GM18526 (cell line): ENCODE measurements at regions not wholly inside any gene's neighbourhood (a gene's known extent, or its start where the extent isn't known, plus 50 kb on each side); places are given as distances from the start of the nearest gene placed in this dataset.

Experiments used
- POLR2A ChIP-seq: IDR thresholded peaks from 3 replicates; pipeline ENCODE4 v1.6.1; 2011; ENCODE audit not compliant: insufficient read length; ENCODE audit errors: extremely low read depth

- no peak for TF ChIP-seq POLR2A
Measured at GRCh38 chr5:8767746-8768145, 778.1 kb downstream of the SEMA5A start.

DNA sequence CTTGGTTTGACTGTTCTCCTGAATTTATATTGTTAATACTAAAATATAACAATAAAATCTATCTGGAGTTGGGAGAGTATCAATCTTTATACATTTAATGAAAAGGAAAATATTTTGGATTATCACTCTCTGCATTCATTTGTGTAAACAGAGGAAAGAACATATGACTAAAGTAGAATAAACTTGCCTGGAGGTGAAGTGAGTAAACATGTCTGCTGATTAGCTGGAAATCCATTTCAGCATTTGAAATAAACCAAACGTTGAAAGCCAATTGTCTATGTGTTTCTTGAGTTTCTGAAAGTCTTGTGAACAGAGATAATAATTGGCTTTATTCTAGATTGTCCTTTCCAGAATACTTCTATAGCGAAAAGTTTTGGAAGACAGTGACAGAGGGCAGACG is 776.2 kb downstream of the SEMA5A start:
- TF ChIP-seq POLR2A = no peak

DNA sequence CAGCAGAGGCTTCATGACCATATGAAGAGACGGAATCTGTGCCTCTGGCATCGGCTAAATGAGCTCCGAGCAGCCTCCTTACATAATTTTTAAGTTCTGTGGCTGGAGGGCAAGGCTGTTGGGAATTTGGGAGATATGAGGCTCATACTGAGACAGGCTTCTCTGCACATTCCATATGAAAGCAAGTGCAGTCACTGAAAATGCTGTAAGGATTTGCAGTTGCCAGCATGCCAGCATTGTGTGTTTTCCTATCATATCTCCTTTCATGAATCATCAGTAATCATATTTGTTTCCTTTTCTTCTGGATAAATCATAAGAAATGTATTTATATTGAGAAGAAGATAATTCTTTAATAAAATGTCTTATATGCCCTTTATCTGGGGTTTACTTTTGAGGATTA is 775.4 kb downstream of the SEMA5A start:
- no peak for TF ChIP-seq POLR2A

GRCh38 chr5:8773046-8773615 is 772.7 kb downstream of the SEMA5A start:
- TF ChIP-seq POLR2A = no peak

DNA sequence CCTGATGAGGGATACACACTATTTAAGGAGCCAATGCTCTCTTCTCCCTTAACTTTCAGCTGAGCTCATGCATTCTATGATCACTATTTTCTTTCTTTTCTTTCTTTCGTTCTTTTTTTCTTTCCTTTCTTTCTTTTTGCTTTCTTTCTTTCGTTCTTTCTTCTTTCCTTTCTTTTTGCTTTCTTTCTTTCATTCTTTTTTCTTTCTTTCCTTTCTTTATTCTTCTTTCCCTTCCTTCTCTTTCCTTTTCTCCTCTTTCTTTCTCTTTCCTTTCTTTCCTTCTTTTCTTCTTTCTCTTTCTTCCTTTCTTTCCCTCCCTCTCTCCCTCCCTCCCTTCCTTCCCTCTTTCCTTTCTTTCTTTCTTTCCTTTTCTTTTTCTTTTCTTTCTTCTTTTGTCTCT is 761.2 kb downstream of the SEMA5A start:
- TF ChIP-seq POLR2A = no peak

DNA sequence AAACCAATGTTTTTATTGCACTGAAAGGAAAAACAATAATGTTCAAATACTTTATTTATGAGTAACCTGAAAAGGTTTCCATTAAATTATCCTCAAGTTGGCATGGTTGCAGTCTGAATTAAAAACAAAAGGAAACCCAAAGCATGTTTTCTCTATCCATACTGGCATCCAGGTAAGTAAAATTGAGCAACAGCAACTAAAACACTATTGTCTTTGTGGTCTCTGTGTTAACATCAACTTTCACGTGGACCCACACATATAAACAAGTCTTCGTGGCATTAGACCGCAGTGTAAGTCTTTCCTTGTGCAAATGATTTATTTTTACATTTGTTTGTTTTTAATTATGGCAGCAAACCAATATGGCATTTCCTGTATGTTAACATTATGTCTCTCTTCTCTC is 757.6 kb downstream of the SEMA5A start:
- TF ChIP-seq POLR2A = no peak

GRCh38 chr5:8805653-8806052 is 740.2 kb downstream of the SEMA5A start:
- no peak for TF ChIP-seq POLR2A

- no peak for TF ChIP-seq POLR2A
Measured at GRCh38 chr5:8807636-8808035, 738.2 kb downstream of the SEMA5A start.

DNA sequence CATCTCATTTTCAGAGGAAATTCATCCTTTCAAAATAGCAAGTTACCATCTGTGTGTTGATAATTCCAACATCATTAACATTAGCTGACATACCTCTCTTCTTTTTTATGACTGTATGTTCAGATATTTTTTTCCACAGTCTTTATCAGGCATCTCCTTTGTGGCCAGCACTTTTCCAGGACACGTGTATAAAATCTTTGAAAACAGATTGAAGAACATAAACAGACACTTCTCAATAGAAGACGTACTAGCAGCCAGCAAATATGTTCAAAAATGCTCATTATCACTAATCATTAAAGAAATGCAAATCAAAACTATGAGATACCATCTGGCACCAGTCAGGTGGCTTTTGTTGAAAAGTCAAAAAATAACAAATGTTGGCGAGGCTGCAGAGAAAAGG is 734.3 kb downstream of the SEMA5A start:
- TF ChIP-seq POLR2A = no peak

DNA sequence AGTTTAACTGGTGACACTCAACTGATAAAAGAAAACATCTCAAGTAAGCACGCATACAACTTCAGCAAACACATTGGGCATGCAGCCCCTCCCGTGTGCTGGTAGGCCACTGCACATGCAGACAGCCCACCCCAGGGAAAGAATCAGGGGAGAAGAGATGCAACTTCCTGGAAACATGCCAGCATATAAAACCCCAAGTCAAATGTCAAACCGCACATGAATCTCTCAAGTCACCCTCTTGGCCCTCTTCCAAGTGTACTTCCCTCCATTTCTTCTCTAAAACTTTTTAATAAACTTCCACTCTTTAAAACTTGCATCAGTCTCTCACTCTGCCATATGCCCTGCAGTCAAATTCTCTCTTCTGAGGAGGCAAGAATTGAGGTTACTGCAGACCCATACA is 732.7 kb downstream of the SEMA5A start:
- TF ChIP-seq POLR2A = no peak

GRCh38 chr5:8814105-8814504 is 731.8 kb downstream of the SEMA5A start:
- no peak for TF ChIP-seq POLR2A

DNA sequence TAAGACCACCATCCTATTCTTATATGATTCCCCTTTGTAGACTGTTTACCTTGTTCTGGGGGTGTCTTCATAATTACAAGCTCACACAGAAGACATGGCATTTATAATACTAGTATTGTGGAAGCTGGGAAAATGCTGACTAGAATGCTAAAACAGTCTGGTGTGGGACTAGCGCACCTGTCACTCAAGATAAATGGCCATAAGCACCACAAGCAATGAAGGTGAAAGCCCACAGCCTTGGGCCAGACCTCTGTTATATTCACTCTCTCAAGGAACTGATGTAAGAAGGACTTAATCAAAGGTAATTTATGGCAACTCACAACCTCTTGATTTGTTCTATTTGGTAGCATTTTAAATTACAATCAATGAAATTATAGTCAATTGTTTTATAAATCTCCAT is 721.5 kb downstream of the SEMA5A start:
- no peak for TF ChIP-seq POLR2A

DNA sequence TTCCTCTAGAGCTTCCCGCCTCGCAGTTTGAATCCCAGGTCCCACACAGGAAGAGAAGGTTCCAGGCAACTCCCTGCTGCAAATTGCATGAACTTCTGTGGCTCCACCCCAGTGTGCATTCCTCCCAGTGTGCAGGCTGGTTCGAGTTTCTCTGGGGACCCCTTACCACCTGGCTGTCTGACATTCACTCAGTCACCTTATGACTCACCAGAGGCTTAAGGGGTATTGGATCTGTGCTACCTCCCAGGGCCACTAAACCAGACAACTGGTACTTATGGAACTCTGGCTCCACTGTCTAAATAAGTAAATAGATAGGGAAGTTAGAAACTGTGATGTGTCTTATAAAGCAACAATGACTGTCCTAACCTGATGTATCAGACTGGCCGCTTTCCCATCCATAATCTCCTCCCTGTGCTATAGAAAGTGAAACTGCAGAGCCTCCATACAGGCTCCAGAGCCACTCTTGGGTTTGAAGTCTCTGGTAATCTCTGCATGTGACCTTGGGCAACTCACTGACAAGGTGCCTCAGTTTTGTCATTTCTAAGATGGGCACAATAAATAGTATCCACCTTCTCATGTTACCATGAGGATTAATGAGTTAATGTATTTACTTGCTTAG is 720.6 kb downstream of the SEMA5A start:
- no peak for TF ChIP-seq POLR2A

- no peak for TF ChIP-seq POLR2A
Measured at GRCh38 chr5:8826508-8826907, 719.4 kb downstream of the SEMA5A start.

- no peak for TF ChIP-seq POLR2A
Measured at GRCh38 chr5:8827696-8828095, 718.2 kb downstream of the SEMA5A start.

GRCh38 chr5:8828596-8829322 is 717.1 kb downstream of the SEMA5A start:
- no peak for TF ChIP-seq POLR2A
